Sigmoid colon (tissue), 4 donors: ENCODE measurements at regions not wholly inside any gene's neighbourhood (a gene's known extent, or its start where the extent isn't known, plus 50 kb on each side); places are given as distances from the start of the nearest gene placed in this dataset.

ENCODE experiments used
- CTCF ChIP-seq, 4 experiments: fragments of 450-650 bp in 3 of 4; fragments of 200-600 bp in 1 of 4; IDR thresholded peaks; one replicate each; pipeline ENCODE4 v1.5.1; 2016 to 2019; ENCODE audit warnings: antibody characterized with exemption in 4 of 4, mild to moderate bottlenecking in 3 of 4, moderate library complexity in 2 of 4
- EP300 ChIP-seq, 4 donors: sonication (generic); formaldehyde crosslinking; IDR thresholded peaks; one replicate each; pipeline ENCODE4 v1.6.1; 2017; ENCODE audit warnings: antibody characterized with exemption in 4 of 4
- POLR2A ChIP-seq, 2 donors: fragments of 450-650 bp; IDR thresholded peaks; one replicate each; pipeline ENCODE4 v1.6.1; 2016; ENCODE audit warnings: antibody characterized with exemption in 2 of 2, mild to moderate bottlenecking in 2 of 2, moderate library complexity in 2 of 2

- TF ChIP-seq CTCF (IDR thresholded peaks at IDR 0.05): no peak
- no peak for TF ChIP-seq POLR2A (IDR thresholded peaks at IDR 0.05)
- TF ChIP-seq EP300 (IDR thresholded peaks at IDR 0.05): no peak
Observed at GRCh38 chr9:23483566-23483965, 342.5 kb downstream of the ELAVL2 start.
